ENCODE measurements at regions not wholly inside any gene's neighbourhood (a gene's known extent, or its start where the extent isn't known, plus 50 kb on each side); places are given as distances from the start of the nearest gene placed in this dataset.

- H3K27me3 ChIP-seq (ENCODE audit: control insufficient read depth in 2 of 2, insufficient read depth in 2 of 2, low read length in 2 of 2) = no peaks in the 10 kb centered on the region
- no peaks in the 10 kb centered on the region for H3K36me3 Mint-ChIP-seq
- no peak overlapping the region for H3K9ac ChIP-seq (ENCODE audit: insufficient read depth, low read length, poor library complexity, severe bottlenecking)
- no peaks in the 10 kb centered on the region for H3K36me3 ChIP-seq (replicated peaks in 1 of 2; ENCODE audit: control insufficient read depth in 1 of 2, insufficient read depth in 2 of 2, low read length in 2 of 2)
- H3K4me1 Mint-ChIP-seq = no peaks in the 10 kb centered on the region
- no peak overlapping the region for H3K27ac Mint-ChIP-seq
- intact Hi-C loops (cut with micrococcal nuclease) = loop anchor here in 1 of 2 donors (10.0 kb wide), 1 partner anchor 63 kb away; no protein-coding TSS in a partner anchor
- H2AFZ ChIP-seq (ENCODE audit: insufficient read depth, low read depth, low read length, poor library complexity, severe bottlenecking) = no peak overlapping the region
- WGBS (ENCODE audit: insufficient coverage) = 100% methylated on average over 2 of the region's 3 CpGs
- H3K79me2 ChIP-seq (ENCODE audit: insufficient read depth, low read length) = no peaks in the 10 kb centered on the region
- peaks cover 0 to 6% (median 2%) of the 10 kb centered on the region in 3 donors for H3K27me3 Mint-ChIP-seq (ENCODE audit: low read depth in 3 of 3)
- H3K4me1 ChIP-seq (ENCODE audit: control insufficient read depth in 1 of 2, insufficient read depth in 2 of 2, low read length in 2 of 2) = no peaks in the 10 kb centered on the region
- peaks cover 0 to 5% (median under 1%) of the 10 kb centered on the region in 7 donors for H3K9me3 Mint-ChIP-seq
- DNase-seq = no peak
- no peak overlapping the region for H3K27ac ChIP-seq (ENCODE audit: low read depth in 1 of 2, low read length in 2 of 2)
- H3K4me2 ChIP-seq (replicated peaks; ENCODE audit: extremely low read depth, low read length, poor library complexity, severe bottlenecking) = no peak overlapping the region
- no peaks in the 10 kb centered on the region for H4K20me1 ChIP-seq (ENCODE audit: insufficient read depth, low read length)
- no peak for TF ChIP-seq CTCF (IDR thresholded peaks at IDR 0.05)
- H3K4me3 ChIP-seq (replicated peaks in 1 of 3; ENCODE audit: low read depth in 2 of 3, low read length in 3 of 3) = no peak overlapping the region
- no peak overlapping the region for H3K4me3 Mint-ChIP-seq
- no peaks in the 10 kb centered on the region for H3K9me3 ChIP-seq (replicated peaks in 1 of 2; ENCODE audit: control insufficient read depth in 1 of 2, insufficient read depth in 1 of 2, low read length in 2 of 2)
Measured at GRCh38 chr18:47321815-47322214, 70.4 kb upstream of the SKOR2 start.

- Histone ChIP-seq H3K9me3 (replicated peaks in 1 of 2; ENCODE audit: control insufficient read depth in 1 of 2, insufficient read depth in 1 of 2, low read length in 2 of 2) (no peaks in the 10 kb centered on the region), H3K4me1 (ENCODE audit: control insufficient read depth in 1 of 2, insufficient read depth in 2 of 2, low read length in 2 of 2) (no peaks in the 10 kb centered on the region), H3K9ac (ENCODE audit: insufficient read depth, low read length, poor library complexity, severe bottlenecking) (no peak overlapping the region), H3K27me3 (ENCODE audit: control insufficient read depth in 2 of 2, insufficient read depth in 2 of 2, low read length in 2 of 2) (no peaks in the 10 kb centered on the region), H3K36me3 (replicated peaks in 1 of 2; ENCODE audit: control insufficient read depth in 1 of 2, insufficient read depth in 2 of 2, low read length in 2 of 2) (no peaks in the 10 kb centered on the region), H2AFZ (ENCODE audit: insufficient read depth, low read depth, low read length, poor library complexity, severe bottlenecking) (no peak overlapping the region), H3K4me2 (replicated peaks; ENCODE audit: extremely low read depth, low read length, poor library complexity, severe bottlenecking) (no peak overlapping the region), H3K79me2 (ENCODE audit: insufficient read depth, low read length) (no peaks in the 10 kb centered on the region), H3K4me3 (replicated peaks in 1 of 3; ENCODE audit: low read depth in 2 of 3, low read length in 3 of 3) (no peak overlapping the region), H3K27ac (ENCODE audit: low read depth in 1 of 2, low read length in 2 of 2) (no peak overlapping the region), H4K20me1 (ENCODE audit: insufficient read depth, low read length) (no peaks in the 10 kb centered on the region)
- TF ChIP-seq CTCF (IDR thresholded peaks at IDR 0.05) = no peak
- H3K27ac Mint-ChIP-seq = no peak overlapping the region
- peaks cover 0 to 6% (median 0%) of the 10 kb centered on the region in 7 donors for H3K9me3 Mint-ChIP-seq
- no peaks in the 10 kb centered on the region for H3K36me3 Mint-ChIP-seq
- DNase-seq = no peak
- H3K4me3 Mint-ChIP-seq = no peak overlapping the region
- H3K27me3 Mint-ChIP-seq (ENCODE audit: low read depth in 3 of 3) = peaks cover 0 to 3% (median 3%) of the 10 kb centered on the region in 3 donors
- no CpG with 5 or more reads among the region's 1 CpG for WGBS (ENCODE audit: insufficient coverage)
- no peaks in the 10 kb centered on the region for H3K4me1 Mint-ChIP-seq
- intact Hi-C loops (cut with micrococcal nuclease) = no loop called here
Measured at GRCh38 chr18:47317824-47318508, 66.5 kb upstream of the SKOR2 start.
